Activated CD8-positive, alpha-beta T cell treated with anti-CD3 and anti-CD28 coated beads for 36 hours (primary cell): ENCODE measurements at regions not wholly inside any gene's neighbourhood (a gene's known extent, or its start where the extent isn't known, plus 50 kb on each side); places are given as distances from the start of the nearest gene placed in this dataset.
"Not testable (repeated sequence)": the region's sequence is repeated elsewhere in the genome, so short reads cannot be mapped to it uniquely, and the experiment has no call there.

Experiments used
- ATAC-seq: fragments of 200-7000 bp; cut with Tn5 transposase; one replicate; pipeline ENCODE4 v1.10.0; 2021; ENCODE audit warnings: mild to moderate bottlenecking, moderate library complexity
- CTCF ChIA-PET: fragments of 350-600 bp; sonication (Branson Sonifier 250); formaldehyde crosslinking; loops from one replicate; lab custom pipeline; 2021; ENCODE audit warnings: antibody characterized with exemption; lab: Charles Lee
- POLR2A ChIA-PET: fragments of 350-600 bp; sonication (Branson Sonifier 250); formaldehyde crosslinking; loops from one replicate; lab custom pipeline; 2021; ENCODE audit warnings: antibody characterized with exemption; lab: Charles Lee
- DNase-seq: peaks from one replicate; pipeline ENCODE4 v3.0.0-alpha.2; 2020
- H3K27ac Mint-ChIP-seq: one replicate; pipeline ENCODE4 v1.8.0; 2021; ENCODE audit warnings: mild to moderate bottlenecking, mixed read lengths
- H3K27me3 Mint-ChIP-seq: one replicate; pipeline ENCODE4 v1.8.0; 2021; ENCODE audit warnings: mixed read lengths
- H3K36me3 Mint-ChIP-seq: one replicate; pipeline ENCODE4 v1.8.0; 2021; ENCODE audit warnings: low read depth, mixed read lengths
- H3K4me1 Mint-ChIP-seq: one replicate; pipeline ENCODE4 v1.8.0; 2021; ENCODE audit warnings: low read depth, mixed read lengths
- H3K4me3 Mint-ChIP-seq: one replicate; pipeline ENCODE4 v1.8.0; 2021; ENCODE audit warnings: mild to moderate bottlenecking, moderate library complexity, mixed read lengths
- H3K9me3 Mint-ChIP-seq: one replicate; pipeline ENCODE4 v1.8.0; 2021; ENCODE audit warnings: mixed read lengths
- intact Hi-C: fragments of 100-400 bp; cut with micrococcal nuclease; formaldehyde crosslinking; loops from one replicate; pipeline ENCODE4 v1.10.0; 2022
- TF ChIP-seq, protein P1 (sequence below): fragments of 200-600 bp; IDR thresholded peaks from one replicate; pipeline ENCODE4 v1.8.0; 2022; ENCODE audit warnings: antibody characterized with exemption, mild to moderate bottlenecking

DNA sequence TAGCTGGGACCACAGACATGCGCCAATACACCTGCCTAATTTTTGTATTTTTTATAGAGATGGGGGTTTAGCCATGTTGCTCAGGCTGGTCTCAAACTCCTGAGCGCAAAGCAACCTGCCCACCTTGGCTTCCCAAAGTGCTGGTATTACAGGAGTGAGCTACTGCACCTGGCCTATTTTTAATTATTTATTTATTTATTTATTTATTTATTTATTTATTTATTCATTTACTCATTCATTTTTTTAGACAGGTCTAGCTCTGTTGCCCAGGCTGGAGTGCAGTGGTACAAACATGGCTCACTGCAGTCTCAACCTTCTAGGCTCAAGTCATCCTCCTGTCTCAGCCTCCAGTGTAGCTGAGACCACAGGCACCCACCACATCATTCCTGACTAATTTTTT is 434.3 kb downstream of the DOK5 start:
- ChIA-PET POLR2A (no interaction called here), CTCF (no interaction called here)
- TF ChIP-seq, protein P1, sequence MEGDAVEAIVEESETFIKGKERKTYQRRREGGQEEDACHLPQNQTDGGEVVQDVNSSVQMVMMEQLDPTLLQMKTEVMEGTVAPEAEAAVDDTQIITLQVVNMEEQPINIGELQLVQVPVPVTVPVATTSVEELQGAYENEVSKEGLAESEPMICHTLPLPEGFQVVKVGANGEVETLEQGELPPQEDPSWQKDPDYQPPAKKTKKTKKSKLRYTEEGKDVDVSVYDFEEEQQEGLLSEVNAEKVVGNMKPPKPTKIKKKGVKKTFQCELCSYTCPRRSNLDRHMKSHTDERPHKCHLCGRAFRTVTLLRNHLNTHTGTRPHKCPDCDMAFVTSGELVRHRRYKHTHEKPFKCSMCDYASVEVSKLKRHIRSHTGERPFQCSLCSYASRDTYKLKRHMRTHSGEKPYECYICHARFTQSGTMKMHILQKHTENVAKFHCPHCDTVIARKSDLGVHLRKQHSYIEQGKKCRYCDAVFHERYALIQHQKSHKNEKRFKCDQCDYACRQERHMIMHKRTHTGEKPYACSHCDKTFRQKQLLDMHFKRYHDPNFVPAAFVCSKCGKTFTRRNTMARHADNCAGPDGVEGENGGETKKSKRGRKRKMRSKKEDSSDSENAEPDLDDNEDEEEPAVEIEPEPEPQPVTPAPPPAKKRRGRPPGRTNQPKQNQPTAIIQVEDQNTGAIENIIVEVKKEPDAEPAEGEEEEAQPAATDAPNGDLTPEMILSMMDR = no peak
- no peaks in the 10 kb centered on the region for H3K27me3 Mint-ChIP-seq
- intact Hi-C loops = no loop called here
- H3K9me3 Mint-ChIP-seq = peaks cover 15% of the 10 kb centered on the region
- DNase-seq (no peak), ATAC-seq (no peak)
- H3K4me3 Mint-ChIP-seq = no peak overlapping the region
- H3K4me1 Mint-ChIP-seq = no peaks in the 10 kb centered on the region
- no peaks in the 10 kb centered on the region for H3K36me3 Mint-ChIP-seq
- H3K27ac Mint-ChIP-seq = no peak overlapping the region

- H3K27ac Mint-ChIP-seq, ATAC-seq, CTCF ChIA-PET, H3K4me3 Mint-ChIP-seq, H3K36me3 Mint-ChIP-seq, H3K27me3 Mint-ChIP-seq, H3K4me1 Mint-ChIP-seq, intact Hi-C loops, POLR2A ChIA-PET, DNase-seq: not testable (repeated sequence)
- H3K9me3 Mint-ChIP-seq = peaks cover 18% of the 10 kb centered on the region
These were observed 430.7 kb downstream of the DOK5 start for GRCh38 chr20:54906134-54906533.

GRCh38 chr20:54897787-54898186 is 422.4 kb downstream of the DOK5 start:
- Mint-ChIP-seq H3K27me3 (no peaks in the 10 kb centered on the region), H3K4me3 (no peak overlapping the region), H3K4me1 (no peaks in the 10 kb centered on the region), H3K27ac (no peak overlapping the region), H3K36me3 (no peaks in the 10 kb centered on the region), H3K9me3 (peaks cover 11% of the 10 kb centered on the region)
- no peak for ATAC-seq
- TF ChIP-seq, protein P1 = no peak
- ChIA-PET POLR2A (no interaction called here), CTCF (no interaction called here)
- intact Hi-C loops = no loop called here
- no peak for DNase-seq

GRCh38 chr20:54891907-54892306 is 416.5 kb downstream of the DOK5 start:
- Mint-ChIP-seq H3K27me3 (no peaks in the 10 kb centered on the region), H3K9me3 (peaks cover 4% of the 10 kb centered on the region), H3K27ac (no peak overlapping the region), H3K36me3 (no peaks in the 10 kb centered on the region), H3K4me3 (no peak overlapping the region), H3K4me1 (no peaks in the 10 kb centered on the region)
- TF ChIP-seq, protein P1 = no peak
- ATAC-seq = no peak
- CTCF ChIA-PET = no interaction called here
- intact Hi-C loops = no loop called here
- POLR2A ChIA-PET = no interaction called here
- DNase-seq = no peak

DNA sequence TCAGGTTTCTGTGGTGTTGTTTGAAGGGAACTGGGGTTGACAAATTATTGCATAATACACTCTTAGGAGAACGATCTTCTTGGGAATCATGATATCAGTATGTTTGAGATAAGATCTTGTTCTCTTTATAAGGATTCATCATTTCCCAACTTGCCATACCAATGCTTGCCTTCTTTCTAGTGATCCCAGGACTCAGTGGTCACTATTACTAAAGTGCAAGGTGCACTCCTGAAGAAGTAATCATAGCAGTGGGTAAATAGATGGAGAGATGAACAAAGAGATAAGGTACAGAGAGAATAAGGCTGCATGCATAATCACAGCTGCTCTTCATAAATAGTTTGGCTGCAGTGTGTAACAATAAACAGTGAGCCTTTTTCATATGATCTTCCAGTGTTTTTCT is 404.0 kb downstream of the DOK5 start:
- Mint-ChIP-seq H3K36me3 (no peaks in the 10 kb centered on the region), H3K27me3 (no peaks in the 10 kb centered on the region), H3K9me3 (no peaks in the 10 kb centered on the region), H3K27ac (no peak overlapping the region), H3K4me1 (no peaks in the 10 kb centered on the region), H3K4me3 (no peak overlapping the region)
- DNase-seq (no peak), ATAC-seq (no peak)
- intact Hi-C loops = no loop called here
- TF ChIP-seq, protein P1 = no peak
- ChIA-PET CTCF (no interaction called here), POLR2A (no interaction called here)

DNA sequence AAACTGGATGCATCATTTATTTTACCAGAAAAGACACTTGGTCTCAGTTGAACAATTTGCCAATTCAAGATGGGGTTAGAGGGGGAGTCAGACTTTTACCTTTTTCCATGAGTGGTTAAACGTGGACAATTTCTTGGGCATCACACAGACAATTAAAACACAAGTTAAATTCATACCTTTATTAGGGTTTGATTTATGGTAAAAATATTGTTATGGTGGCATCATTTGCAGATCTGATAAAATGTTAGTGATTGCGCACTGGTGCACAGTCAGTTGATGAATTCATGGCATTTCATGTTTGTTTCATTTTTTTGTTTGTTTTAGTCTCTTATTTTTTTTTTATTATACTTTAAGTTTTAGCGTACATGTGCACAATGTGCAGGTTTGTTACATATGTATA is 399.9 kb downstream of the DOK5 start:
- Mint-ChIP-seq H3K4me3 (no peak overlapping the region), H3K36me3 (no peaks in the 10 kb centered on the region), H3K9me3 (no peaks in the 10 kb centered on the region), H3K4me1 (no peaks in the 10 kb centered on the region), H3K27ac (no peak overlapping the region), H3K27me3 (no peaks in the 10 kb centered on the region)
- ChIA-PET CTCF (no interaction called here), POLR2A (no interaction called here)
- ATAC-seq (no peak), DNase-seq (no peak)
- intact Hi-C loops = no loop called here
- TF ChIP-seq, protein P1 = no peak
